GM21825 (cell line): ENCODE measurements at regions not wholly inside any gene's neighbourhood (a gene's known extent, or its start where the extent isn't known, plus 50 kb on each side); places are given as distances from the start of the nearest gene placed in this dataset.

Experiments
- ATAC-seq: cut with Tn5 transposase; IDR thresholded peaks from one replicate; pipeline ENCODE4 v1.9.1; 2021; ENCODE audit warnings: mild to moderate bottlenecking, moderate library complexity; ENCODE audit not compliant: unreplicated experiment

- no peak for ATAC-seq
These were observed 249.5 kb upstream of the DCN start for GRCh38 chr12:91432089-91432488.

GRCh38 chr12:91424506-91424905, 241.9 kb upstream of the DCN start:
- no peak for ATAC-seq

GRCh38 chr12:91423693-91424050, 241.1 kb upstream of the DCN start:
- ATAC-seq = no peak

GRCh38 chr12:91422811-91423692, 240.4 kb upstream of the DCN start:
- no peak for ATAC-seq

- no peak for ATAC-seq
These were observed 239.5 kb upstream of the DCN start for GRCh38 chr12:91422127-91422526.

- ATAC-seq = no peak
These were observed 237.2 kb upstream of the DCN start for GRCh38 chr12:91419809-91420208.

- no peak for ATAC-seq
These were observed 235.8 kb upstream of the DCN start for GRCh38 chr12:91418221-91419090.

- no peak for ATAC-seq
These were observed 235.0 kb upstream of the DCN start for GRCh38 chr12:91417650-91418049.

- no peak for ATAC-seq
These were observed 232.0 kb upstream of the DCN start for GRCh38 chr12:91414636-91415035.

- ATAC-seq = no peak
These were observed 231.2 kb upstream of the DCN start for GRCh38 chr12:91413581-91414546.

GRCh38 chr12:91406920-91407341, 224.3 kb upstream of the DCN start:
- ATAC-seq = peak; percentile 44

- no peak for ATAC-seq
These were observed 221.8 kb upstream of the DCN start for GRCh38 chr12:91404441-91404840.

GRCh38 chr12:91401190-91401589, 218.6 kb upstream of the DCN start:
- ATAC-seq = no peak

GRCh38 chr12:91400271-91400670, 217.7 kb upstream of the DCN start:
- no peak for ATAC-seq

- no peak for ATAC-seq
These were observed 215.4 kb upstream of the DCN start for GRCh38 chr12:91397866-91398532.

- no peak for ATAC-seq
These were observed 213.7 kb upstream of the DCN start for GRCh38 chr12:91396293-91396692.

- ATAC-seq = no peak
These were observed 213.1 kb upstream of the DCN start for GRCh38 chr12:91395628-91396135.

- no peak for ATAC-seq
These were observed 212.3 kb upstream of the DCN start for GRCh38 chr12:91394903-91395302.

GRCh38 chr12:91388573-91388972, 206.0 kb upstream of the DCN start:
- ATAC-seq = no peak
